Spinal cord (tissue), 9 donors: ENCODE measurements at regions not wholly inside any gene's neighbourhood (a gene's known extent, or its start where the extent isn't known, plus 50 kb on each side); places are given as distances from the start of the nearest gene placed in this dataset.
"Not testable (repeated sequence)": the region's sequence is repeated elsewhere in the genome, so short reads cannot be mapped to it uniquely, and the experiment has no call there.

Source experiments
- DNase-seq, 6 donors: peaks; one replicate each; pipeline versions ENCODE4 v3.0.0 to v3.0.0-alpha.2; 2013 to 2015; ENCODE audit warnings: low spot score in 6 of 6, low read depth in 4 of 6
- H3K27ac ChIP-seq: one replicate; pipeline ENCODE4 v1.5.1; 2013; ENCODE audit warnings: low read depth, low read length, control low read depth
- H3K27me3 ChIP-seq: one replicate; pipeline ENCODE4 v1.6.1; 2013; ENCODE audit warnings: low read length; ENCODE audit not compliant: control insufficient read depth, insufficient read depth
- H3K36me3 ChIP-seq: one replicate; pipeline ENCODE4 v1.6.1; 2013; ENCODE audit warnings: low read length; ENCODE audit not compliant: control insufficient read depth, insufficient read depth
- H3K4me1 ChIP-seq: one replicate; pipeline ENCODE4 v1.6.1; 2013; ENCODE audit warnings: low read length; ENCODE audit not compliant: control insufficient read depth, insufficient read depth
- H3K4me3 ChIP-seq: one replicate; pipeline ENCODE4 v1.5.1; 2013; ENCODE audit warnings: low read depth, low read length, control low read depth
- H3K9me3 ChIP-seq: one replicate; pipeline ENCODE4 v1.6.1; 2013; ENCODE audit warnings: low read length; ENCODE audit not compliant: control insufficient read depth, insufficient read depth
- WGBS: methylation state at CpG from one replicate; pipeline ENCODE4 v1.1.5; 2013; ENCODE audit warnings: missing lambda C conversion rate; ENCODE audit not compliant: insufficient coverage; 5-methylcytosine and 5-hydroxymethylcytosine counted together
- donor health status: healthy.

DNA sequence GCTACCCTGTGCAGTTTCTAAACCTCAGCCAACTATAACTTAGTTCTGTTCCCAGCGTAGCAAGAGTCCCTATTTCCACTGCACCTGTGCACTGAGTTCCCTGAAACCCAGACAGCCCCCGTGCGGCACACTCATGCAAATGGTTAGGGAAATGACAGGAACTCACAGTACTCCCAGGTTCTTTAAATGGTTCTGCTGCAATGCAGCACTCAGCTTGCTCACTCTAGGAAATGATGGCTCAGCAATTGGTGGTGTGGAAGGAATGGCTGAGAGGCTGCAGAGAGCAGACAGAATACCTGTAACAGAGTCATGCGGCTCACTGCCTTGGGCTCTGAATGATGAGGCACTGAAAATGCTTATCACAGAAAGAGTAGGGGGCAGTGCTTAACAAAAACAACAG is 143.0 kb downstream of the RAD51AP2 start:
- H3K4me1 ChIP-seq, result no peaks in the 10 kb centered on the region
- no peaks in the 10 kb centered on the region for H3K27me3 ChIP-seq
- no peak overlapping the region for H3K27ac ChIP-seq
- 88% methylated on average over 4 of the region's 4 CpGs for WGBS
- DNase-seq, result peak in 2 of 6 donors; percentile 7 to 79
- H3K36me3 ChIP-seq, result no peaks in the 10 kb centered on the region
- H3K4me3 ChIP-seq, result no peak overlapping the region
- no peaks in the 10 kb centered on the region for H3K9me3 ChIP-seq

DNA sequence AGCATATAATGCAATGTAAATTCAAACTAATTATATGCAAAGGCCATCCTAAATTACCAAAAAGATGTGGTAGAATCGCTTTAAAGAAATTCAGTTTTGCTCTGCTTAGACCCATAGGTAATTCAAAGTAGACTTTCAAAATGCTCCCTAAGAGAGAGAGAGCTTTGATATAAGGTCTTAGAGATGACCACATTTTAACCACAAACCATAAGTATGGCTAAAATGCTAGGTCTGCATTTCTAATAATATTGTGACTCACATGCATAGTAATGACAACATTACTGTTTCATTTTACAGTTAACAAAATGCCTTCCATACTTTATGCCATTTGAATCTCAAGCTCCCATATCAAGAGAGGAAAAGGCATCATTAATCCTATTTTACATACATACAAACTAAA is 144.5 kb downstream of the RAD51AP2 start:
- Histone ChIP-seq H3K9me3 (peaks cover under 1% of the 10 kb centered on the region), H3K27me3 (no peaks in the 10 kb centered on the region), H3K36me3 (no peaks in the 10 kb centered on the region), H3K4me3 (no peak overlapping the region), H3K27ac (no peak overlapping the region), H3K4me1 (no peaks in the 10 kb centered on the region)
- no CpG with 5 or more reads among the region's 1 CpG for WGBS
- no peak for DNase-seq

- no peaks in the 10 kb centered on the region for H3K4me1 ChIP-seq
- peak in 1 of 6 donors; percentile 48 for DNase-seq
- no peak overlapping the region for H3K27ac ChIP-seq
- WGBS, result 77% methylated on average over 3 of the region's 3 CpGs
- no peaks in the 10 kb centered on the region for H3K36me3 ChIP-seq
- peaks cover 2% of the 10 kb centered on the region for H3K9me3 ChIP-seq
- no peaks in the 10 kb centered on the region for H3K27me3 ChIP-seq
- H3K4me3 ChIP-seq, result no peak overlapping the region
These were observed 145.2 kb downstream of the RAD51AP2 start for GRCh38 chr2:17373041-17373440.

DNA sequence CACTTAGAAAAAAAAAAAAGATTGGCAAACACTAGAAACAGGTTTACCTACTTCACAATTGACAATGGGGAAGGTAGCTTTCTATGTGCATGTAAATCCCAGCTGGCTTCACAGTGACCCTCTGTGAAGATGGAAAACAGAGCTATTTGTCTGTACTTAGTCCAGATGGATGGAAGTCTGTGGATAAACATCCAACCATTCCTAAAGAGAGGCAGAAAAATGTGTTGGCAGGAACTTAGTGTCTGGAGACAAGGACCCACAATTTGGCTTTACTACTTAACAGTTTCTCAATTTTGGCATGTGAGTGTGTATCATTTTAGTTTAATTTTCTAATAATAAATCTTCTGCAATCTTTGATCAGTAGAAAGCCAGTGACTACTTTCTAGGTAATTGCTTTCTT is 154.4 kb downstream of the RAD51AP2 start:
- peak in 1 of 6 donors; percentile 47 for DNase-seq
- H3K27me3 ChIP-seq, result no peaks in the 10 kb centered on the region

DNA sequence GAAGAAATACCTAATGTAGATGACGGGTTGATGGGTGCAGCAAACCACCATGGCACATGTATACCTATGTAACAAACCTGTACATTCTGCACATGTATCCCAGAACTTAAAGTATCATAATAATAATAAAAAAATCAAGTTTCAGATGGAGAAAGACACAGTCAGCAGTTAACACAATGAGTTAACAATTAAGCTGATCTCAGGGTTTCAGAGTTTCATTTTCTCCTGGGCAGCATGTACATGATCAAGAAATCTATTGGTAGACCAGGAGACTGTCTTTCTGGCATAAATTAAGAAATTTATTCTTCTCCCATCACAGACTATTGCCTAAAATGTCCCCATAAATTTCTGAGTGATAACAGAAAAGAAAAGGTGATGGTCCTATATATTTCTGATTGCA is 155.3 kb downstream of the RAD51AP2 start:
- DNase-seq, result no peak
- no peaks in the 10 kb centered on the region for H3K36me3 ChIP-seq
- peaks cover 2% of the 10 kb centered on the region for H3K9me3 ChIP-seq
- no peak overlapping the region for H3K27ac ChIP-seq
- WGBS, result no CpG with 5 or more reads among the region's 1 CpG
- H3K4me3 ChIP-seq, result no peak overlapping the region
- no peaks in the 10 kb centered on the region for H3K27me3 ChIP-seq
- H3K4me1 ChIP-seq, result no peaks in the 10 kb centered on the region

More for the DNA sequence above, 154.4 kb downstream of the RAD51AP2 start:
- H3K36me3 ChIP-seq, result no peaks in the 10 kb centered on the region
- H3K4me3 ChIP-seq, result no peak overlapping the region
- peaks cover 4% of the 10 kb centered on the region for H3K9me3 ChIP-seq
- H3K4me1 ChIP-seq, result no peaks in the 10 kb centered on the region
- no peak overlapping the region for H3K27ac ChIP-seq

GRCh38 chr2:17355608-17356329 is 162.5 kb downstream of the RAD51AP2 start:
- no peak for DNase-seq
- WGBS, result 98% methylated on average over 2 of the region's 6 CpGs
- H3K27me3 ChIP-seq, result no peaks in the 10 kb centered on the region

DNA sequence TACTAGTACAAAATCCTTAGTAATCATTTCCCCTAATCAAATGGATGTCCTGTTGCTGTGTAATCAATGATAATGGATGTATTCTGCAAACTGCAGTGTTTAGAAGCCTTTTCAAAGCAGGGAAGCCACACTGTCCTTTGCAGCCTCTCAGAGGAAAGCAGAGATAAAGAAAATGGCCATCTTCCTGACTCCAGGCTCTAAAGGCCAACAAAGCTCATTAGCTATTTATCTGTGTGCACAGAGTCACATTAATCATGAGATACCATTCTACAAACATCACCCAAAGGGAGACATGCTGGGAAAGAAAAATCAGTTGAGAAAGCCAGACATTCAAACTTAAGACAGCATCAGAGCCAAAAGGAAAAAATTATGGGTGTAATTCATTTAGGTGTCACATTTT is 165.0 kb downstream of the RAD51AP2 start:
- Histone ChIP-seq H3K27me3 (no peaks in the 10 kb centered on the region), H3K27ac (no peak overlapping the region), H3K4me3 (no peak overlapping the region), H3K36me3 (no peaks in the 10 kb centered on the region), H3K9me3 (no peaks in the 10 kb centered on the region), H3K4me1 (no peaks in the 10 kb centered on the region)
- DNase-seq, result peak in 1 of 6 donors; percentile 49

More at GRCh38 chr2:17355608-17356329, 162.5 kb downstream of the RAD51AP2 start:
- no peak overlapping the region for H3K27ac ChIP-seq
- no peak overlapping the region for H3K4me3 ChIP-seq
- H3K36me3 ChIP-seq, result no peaks in the 10 kb centered on the region
- no peaks in the 10 kb centered on the region for H3K4me1 ChIP-seq
- no peaks in the 10 kb centered on the region for H3K9me3 ChIP-seq

DNA sequence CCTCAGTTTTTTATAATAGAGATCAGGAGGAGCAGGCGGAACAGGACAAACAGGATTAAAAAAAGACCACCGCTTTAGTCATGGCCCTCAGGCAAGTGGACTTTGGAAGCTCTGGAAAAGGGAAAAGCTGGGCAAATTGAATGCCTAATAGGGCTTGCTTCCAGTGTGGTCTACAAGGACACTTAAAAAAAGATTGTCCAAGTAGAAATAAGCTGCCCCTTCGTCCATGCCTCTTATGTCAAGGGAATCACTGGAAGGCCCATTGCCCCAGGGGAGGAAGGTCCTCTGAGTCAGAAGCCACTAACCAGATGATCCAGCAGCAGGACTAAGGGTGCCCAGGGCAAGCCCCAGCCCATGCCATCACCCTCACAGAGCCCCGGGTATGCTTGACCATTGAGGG is 175.5 kb downstream of the RAD51AP2 start:
- H3K36me3 ChIP-seq, H3K9me3 ChIP-seq, DNase-seq, H3K4me1 ChIP-seq, H3K27me3 ChIP-seq, H3K27ac ChIP-seq, H3K4me3 ChIP-seq: not testable (repeated sequence)
- 93% methylated on average over 2 of the region's 4 CpGs for WGBS

DNA sequence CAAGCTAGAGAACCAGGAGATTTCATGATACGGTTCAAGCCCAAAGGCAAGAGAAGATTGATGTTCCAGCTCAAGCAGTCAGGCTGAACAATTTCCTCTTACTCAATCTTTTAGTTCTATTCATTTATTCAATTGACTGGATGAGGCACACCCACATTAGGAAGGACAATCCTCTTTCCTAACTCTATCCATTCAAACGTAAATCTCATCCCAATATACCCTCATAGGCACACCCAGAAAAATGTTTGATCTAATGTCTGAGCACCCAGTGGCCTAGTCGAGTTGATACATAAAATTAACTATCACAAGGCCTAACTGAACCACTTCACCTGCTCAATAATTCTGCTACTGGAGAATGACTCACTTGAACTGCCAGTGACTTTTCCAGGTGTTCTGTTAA is 180.7 kb downstream of the RAD51AP2 start:
- no peak for DNase-seq
- no peaks in the 10 kb centered on the region for H3K27me3 ChIP-seq
- H3K4me1 ChIP-seq, result no peaks in the 10 kb centered on the region
- no peaks in the 10 kb centered on the region for H3K36me3 ChIP-seq
- H3K9me3 ChIP-seq, result no peaks in the 10 kb centered on the region
- H3K27ac ChIP-seq, result no peak overlapping the region
- 71% methylated on average over 3 of the region's 3 CpGs for WGBS
- no peak overlapping the region for H3K4me3 ChIP-seq

DNA sequence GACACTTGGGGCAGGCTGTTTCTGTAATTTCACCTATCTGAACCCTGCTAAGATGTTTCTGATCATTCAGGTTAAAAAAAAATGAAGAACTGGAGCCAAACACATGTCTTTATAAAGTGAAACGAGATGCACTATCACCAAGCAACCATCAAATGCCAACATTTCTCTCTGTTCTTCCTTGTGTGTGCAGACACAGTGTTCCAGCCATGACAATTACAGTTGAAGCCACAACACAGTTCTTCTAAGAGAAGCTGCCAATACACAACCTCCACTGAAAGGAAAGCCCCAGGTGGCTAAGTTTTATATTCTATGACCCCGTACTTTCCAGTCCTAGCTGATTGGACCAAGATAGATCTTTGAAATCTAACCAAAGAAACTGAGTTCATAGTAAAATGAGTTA is 181.8 kb downstream of the RAD51AP2 start:
- no peak overlapping the region for H3K4me3 ChIP-seq
- no peak for DNase-seq
- no peaks in the 10 kb centered on the region for H3K27me3 ChIP-seq
- H3K27ac ChIP-seq, result no peak overlapping the region
- no peaks in the 10 kb centered on the region for H3K9me3 ChIP-seq
- 50% methylated on average over 1 of the region's 2 CpGs for WGBS
- no peaks in the 10 kb centered on the region for H3K4me1 ChIP-seq
- no peaks in the 10 kb centered on the region for H3K36me3 ChIP-seq
